Right lobe of liver (tissue), 4 donors: ENCODE measurements at regions not wholly inside any gene's neighbourhood (a gene's known extent, or its start where the extent isn't known, plus 50 kb on each side); places are given as distances from the start of the nearest gene placed in this dataset.

Experiments used
- POLR2A ChIP-seq: fragments of 450-650 bp; IDR thresholded peaks from one replicate; pipeline ENCODE4 v1.6.1; 2017; ENCODE audit warnings: antibody characterized with exemption, mild to moderate bottlenecking
- TF ChIP-seq, protein P1 (sequence below), 4 donors: fragments of 200-600 bp in 3 of 4; fragments of 450-650 bp in 1 of 4; IDR thresholded peaks; one replicate each; pipeline versions ENCODE4 v1.5.1 to v1.8.0; 2016 to 2022; ENCODE audit warnings: antibody characterized with exemption in 4 of 4, mild to moderate bottlenecking in 2 of 4
- donor health status: DM: no; HTN: no; CAD: no.
- donor health status: DM: no; HTN: no; CAD: no.
- donor health status: DM: no; HTN: yes; CAD: no.

- TF ChIP-seq, protein P1, sequence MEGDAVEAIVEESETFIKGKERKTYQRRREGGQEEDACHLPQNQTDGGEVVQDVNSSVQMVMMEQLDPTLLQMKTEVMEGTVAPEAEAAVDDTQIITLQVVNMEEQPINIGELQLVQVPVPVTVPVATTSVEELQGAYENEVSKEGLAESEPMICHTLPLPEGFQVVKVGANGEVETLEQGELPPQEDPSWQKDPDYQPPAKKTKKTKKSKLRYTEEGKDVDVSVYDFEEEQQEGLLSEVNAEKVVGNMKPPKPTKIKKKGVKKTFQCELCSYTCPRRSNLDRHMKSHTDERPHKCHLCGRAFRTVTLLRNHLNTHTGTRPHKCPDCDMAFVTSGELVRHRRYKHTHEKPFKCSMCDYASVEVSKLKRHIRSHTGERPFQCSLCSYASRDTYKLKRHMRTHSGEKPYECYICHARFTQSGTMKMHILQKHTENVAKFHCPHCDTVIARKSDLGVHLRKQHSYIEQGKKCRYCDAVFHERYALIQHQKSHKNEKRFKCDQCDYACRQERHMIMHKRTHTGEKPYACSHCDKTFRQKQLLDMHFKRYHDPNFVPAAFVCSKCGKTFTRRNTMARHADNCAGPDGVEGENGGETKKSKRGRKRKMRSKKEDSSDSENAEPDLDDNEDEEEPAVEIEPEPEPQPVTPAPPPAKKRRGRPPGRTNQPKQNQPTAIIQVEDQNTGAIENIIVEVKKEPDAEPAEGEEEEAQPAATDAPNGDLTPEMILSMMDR (IDR thresholded peaks at IDR 0.05): no peak
- no peak for TF ChIP-seq POLR2A
Measured at GRCh38 chr7:25062380-25062779, 62.7 kb downstream of the CYCS start.
